MM.1S (cell line): ENCODE measurements at regions not wholly inside any gene's neighbourhood (a gene's known extent, or its start where the extent isn't known, plus 50 kb on each side); places are given as distances from the start of the nearest gene placed in this dataset.

Experiments
- DNase-seq: peaks from one replicate; pipeline ENCODE4 v3.0.0-alpha.2; 2015
- H2AFZ ChIP-seq: fragments of 300-600 bp; sonication (generic); 2 replicates; pipeline ENCODE4 v1.6.0; 2016; ENCODE audit warnings: antibody characterized with exemption, low read length
- H3F3A ChIP-seq: fragments of 300-600 bp; sonication (generic); 2 replicates; pipeline ENCODE4 v1.6.1; 2016; ENCODE audit warnings: mild to moderate bottlenecking, antibody characterized with exemption, low read length, moderate library complexity, mixed read lengths; ENCODE audit not compliant: insufficient read depth
- H3K27ac ChIP-seq: fragments of 300-600 bp; sonication (generic); 2 replicates; pipeline ENCODE4 v1.5.1; 2016; ENCODE audit warnings: mild to moderate bottlenecking, low read length
- H3K27me3 ChIP-seq: fragments of 300-600 bp; sonication (generic); replicated peaks from 2 replicates; pipeline ENCODE4 v1.6.0; 2016; ENCODE audit warnings: low read length; ENCODE audit not compliant: insufficient read depth
- H3K36me3 ChIP-seq: fragments of 300-600 bp; sonication (generic); replicated peaks from 2 replicates; pipeline ENCODE4 v1.6.1; 2016; ENCODE audit warnings: mild to moderate bottlenecking, low read length, mixed read lengths; ENCODE audit not compliant: insufficient read depth
- H3K4me1 ChIP-seq: fragments of 300-600 bp; sonication (generic); 2 replicates; pipeline ENCODE4 v1.6.1; 2016; ENCODE audit warnings: low read length, mixed read lengths
- H3K4me2 ChIP-seq: fragments of 300-600 bp; sonication (generic); 2 replicates; pipeline ENCODE4 v1.6.0; 2016; ENCODE audit warnings: low read depth, low read length
- H3K4me3 ChIP-seq: fragments of 300-600 bp; sonication (generic); 2 replicates; pipeline ENCODE4 v1.5.1; 2016; ENCODE audit warnings: low read length, mixed read lengths
- H3K79me2 ChIP-seq: fragments of 300-600 bp; sonication (generic); 2 replicates; pipeline ENCODE4 v1.6.1; 2016; ENCODE audit warnings: mixed run types, low read length, mixed read lengths
- H3K9ac ChIP-seq: fragments of 300-600 bp; sonication (generic); 2 replicates; pipeline ENCODE4 v1.6.1; 2016; ENCODE audit warnings: low read length, mixed read lengths
- H3K9me2 ChIP-seq: fragments of 300-600 bp; sonication (generic); replicated peaks from 2 replicates; pipeline ENCODE4 v1.6.1; 2016; ENCODE audit warnings: mild to moderate bottlenecking, low read length, mixed read lengths; ENCODE audit not compliant: insufficient read depth
- H3K9me3 ChIP-seq: fragments of 300-600 bp; sonication (generic); replicated peaks from 2 replicates; pipeline ENCODE4 v1.6.1; 2016; ENCODE audit warnings: mild to moderate bottlenecking, low read length, mixed read lengths; ENCODE audit not compliant: insufficient read depth
- H4K20me1 ChIP-seq: fragments of 300-600 bp; sonication (generic); 2 replicates; pipeline ENCODE4 v1.6.1; 2016; ENCODE audit warnings: mild to moderate bottlenecking, low read length, moderate library complexity, mixed read lengths; ENCODE audit not compliant: insufficient read depth
- CTCF ChIP-seq: fragments of 300-600 bp; sonication (generic); IDR thresholded peaks from 2 replicates; pipeline ENCODE4 v1.5.1; 2016; ENCODE audit warnings: antibody characterized with exemption, low read length, mixed read lengths
- EZH2 ChIP-seq: fragments of 300-600 bp; sonication (generic); optimal IDR thresholded peaks from 2 replicates; pipeline ENCODE3; 2017; ENCODE audit warnings: low read depth, mild to moderate bottlenecking, antibody characterized with exemption, low read length, mixed read lengths
- EZH2phosphoT487 ChIP-seq: fragments of 300-600 bp; sonication (generic); IDR thresholded peaks from 2 replicates; pipeline ENCODE4 v1.6.1; 2018; ENCODE audit warnings: antibody characterized with exemption, low read length

DNA sequence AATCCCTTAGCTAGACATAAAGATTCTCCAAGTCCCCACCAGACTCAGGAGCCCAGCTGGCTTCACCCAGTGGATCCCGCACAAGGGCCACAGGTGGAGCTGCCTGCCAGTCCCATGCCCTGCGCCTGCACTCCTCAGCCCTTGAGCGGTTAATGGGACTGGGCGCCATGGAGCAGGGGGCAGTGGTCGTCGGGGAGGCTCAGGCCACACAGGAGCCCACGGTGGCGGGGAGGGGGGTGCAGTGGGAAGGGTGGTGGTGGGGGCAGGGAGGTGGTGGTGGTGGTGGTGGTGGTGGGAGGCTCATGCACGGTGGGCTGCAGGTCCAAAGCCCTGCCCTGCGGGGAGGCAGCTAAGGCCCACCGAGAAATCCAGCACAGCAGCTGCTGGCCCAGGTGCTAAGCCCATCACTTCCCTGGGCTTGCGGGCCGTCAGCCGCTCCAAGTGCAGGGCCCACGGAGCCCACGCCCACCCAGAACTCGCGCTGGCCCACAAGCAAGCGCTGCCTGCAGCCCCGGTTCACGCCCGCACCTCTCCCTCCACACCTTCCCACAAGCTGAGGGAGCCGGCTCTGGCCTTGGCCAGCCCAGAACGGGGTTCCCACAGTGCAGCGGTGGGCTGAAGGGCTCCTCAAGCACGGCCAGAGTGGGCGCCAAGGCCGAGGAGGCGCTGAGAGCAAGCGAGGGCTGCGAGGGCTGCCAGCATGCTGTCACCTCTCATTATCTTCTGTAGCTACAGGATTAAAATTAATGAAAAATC is 732.5 kb upstream of the POM121L12 start:
- Histone ChIP-seq H3K9me3 (no peaks in the 10 kb centered on the region), H3K4me3 (no peak overlapping the region), H2AFZ (no peak overlapping the region), H3F3A (peaks cover under 1% of the 10 kb centered on the region), H3K4me2 (no peak overlapping the region), H3K36me3 (no peaks in the 10 kb centered on the region), H4K20me1 (no peaks in the 10 kb centered on the region), H3K27me3 (no peaks in the 10 kb centered on the region), H3K9ac (no peak overlapping the region), H3K27ac (no peak overlapping the region), H3K9me2 (no peaks in the 10 kb centered on the region), H3K79me2 (no peaks in the 10 kb centered on the region), H3K4me1 (peaks cover 7% of the 10 kb centered on the region; the same call in 1 of the 2 replicates)
- DNase-seq, result no peak
- TF ChIP-seq EZH2phosphoT487 (no peak), EZH2 (no peak), CTCF (no peak)

- peaks cover 7% of the 10 kb centered on the region for H3F3A ChIP-seq
- H2AFZ ChIP-seq, result no peak overlapping the region
- H3K4me1 ChIP-seq, result peaks cover 19% of the 10 kb centered on the region
- TF ChIP-seq CTCF, result no peak
- no peak for TF ChIP-seq EZH2phosphoT487
- TF ChIP-seq EZH2, result no peak
- peak; percentile 87 for DNase-seq
- peak overlapping the region; percentile 74; the same call in 1 of the 2 replicates for H3K27ac ChIP-seq
- no peaks in the 10 kb centered on the region for H3K9me3 ChIP-seq
- no peaks in the 10 kb centered on the region for H3K9me2 ChIP-seq
- no peaks in the 10 kb centered on the region for H3K36me3 ChIP-seq
- H4K20me1 ChIP-seq, result no peaks in the 10 kb centered on the region
- no peaks in the 10 kb centered on the region for H3K27me3 ChIP-seq
- no peak overlapping the region for H3K9ac ChIP-seq
- no peak overlapping the region for H3K4me3 ChIP-seq
- H3K4me2 ChIP-seq, result peak overlapping the region; percentile 44
- no peaks in the 10 kb centered on the region for H3K79me2 ChIP-seq
These were observed 738.3 kb upstream of the POM121L12 start for GRCh38 chr7:52297128-52297527.

GRCh38 chr7:52294942-52295341 is 740.5 kb upstream of the POM121L12 start:
- peaks cover 7% of the 10 kb centered on the region for H3F3A ChIP-seq
- H3K79me2 ChIP-seq, result no peaks in the 10 kb centered on the region
- H3K4me3 ChIP-seq, result no peak overlapping the region
- H3K9me2 ChIP-seq, result no peaks in the 10 kb centered on the region
- no peak for DNase-seq
- H3K27me3 ChIP-seq, result no peaks in the 10 kb centered on the region
- no peaks in the 10 kb centered on the region for H3K36me3 ChIP-seq
- peaks cover 19% of the 10 kb centered on the region for H3K4me1 ChIP-seq
- no peaks in the 10 kb centered on the region for H4K20me1 ChIP-seq
- no peak overlapping the region for H3K4me2 ChIP-seq
- no peak overlapping the region for H3K9ac ChIP-seq
- TF ChIP-seq EZH2, result no peak
- TF ChIP-seq EZH2phosphoT487, result no peak
- TF ChIP-seq CTCF, result no peak
- no peak overlapping the region for H3K27ac ChIP-seq
- H2AFZ ChIP-seq, result no peak overlapping the region
- H3K9me3 ChIP-seq, result no peaks in the 10 kb centered on the region
